HG03342 (cell line): ENCODE measurements at regions not wholly inside any gene's neighbourhood (a gene's known extent, or its start where the extent isn't known, plus 50 kb on each side); places are given as distances from the start of the nearest gene placed in this dataset.

Source experiments
- ATAC-seq: cut with Tn5 transposase; IDR thresholded peaks from one replicate; pipeline ENCODE4 v1.9.1; 2021; ENCODE audit warnings: mild to moderate bottlenecking, moderate library complexity; ENCODE audit not compliant: unreplicated experiment

GRCh38 chr3:164190566-164190965 lies 887.7 kb downstream of the SI start:
- ATAC-seq = no peak

GRCh38 chr3:164186095-164186494 lies 892.2 kb downstream of the SI start:
- no peak for ATAC-seq

DNA sequence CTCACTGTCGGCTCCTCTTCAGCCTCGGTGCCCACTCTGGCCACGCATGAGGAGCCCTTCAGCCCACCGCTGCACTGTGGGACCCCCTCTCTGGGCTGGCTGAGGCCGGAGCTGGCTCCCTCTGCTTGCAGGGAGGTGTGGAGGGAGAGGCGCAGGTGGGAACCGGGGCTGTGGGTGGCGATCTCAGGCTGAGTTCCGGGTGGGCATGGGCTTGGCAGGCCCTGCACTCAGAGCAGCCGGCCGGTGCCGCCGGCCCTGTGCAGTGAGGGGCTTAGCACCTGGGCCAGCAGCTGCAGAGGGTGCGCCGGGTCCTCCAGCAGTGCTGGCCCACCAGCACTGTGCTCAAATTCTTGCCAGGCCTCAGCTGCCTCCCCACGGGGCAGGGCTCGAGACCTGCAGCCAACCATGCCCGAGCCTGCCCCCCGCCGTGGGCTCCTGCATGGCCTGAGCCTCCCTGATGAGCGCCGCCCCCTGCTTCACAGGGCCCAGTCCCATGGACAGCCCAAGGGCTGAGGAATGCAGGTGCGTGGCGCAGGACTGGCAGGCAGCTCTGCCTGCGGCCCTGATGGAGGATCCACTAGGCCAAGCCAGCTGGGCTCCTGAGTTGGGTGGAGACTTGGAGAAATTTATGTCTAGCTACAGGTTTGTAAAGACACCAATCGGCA lies 899.1 kb downstream of the SI start:
- ATAC-seq = no peak

DNA sequence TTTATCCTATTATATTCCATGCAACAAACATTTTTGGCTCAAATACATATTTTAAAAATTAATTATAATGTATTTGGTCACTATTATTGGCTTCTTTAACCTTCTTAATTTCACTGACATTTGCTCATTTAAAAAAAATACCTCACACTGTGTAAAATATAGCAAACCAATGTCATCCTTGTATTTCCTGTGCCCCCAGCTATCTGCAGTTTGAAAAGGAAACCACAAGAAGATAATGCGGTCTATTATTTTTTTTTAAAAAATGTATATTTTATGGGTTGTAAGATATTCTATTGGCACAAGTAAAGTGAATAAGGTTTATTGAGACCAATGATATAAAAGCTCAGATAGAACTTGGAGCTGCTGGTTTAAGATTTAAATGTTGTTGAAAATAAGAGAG lies 904.2 kb downstream of the SI start:
- ATAC-seq = no peak

DNA sequence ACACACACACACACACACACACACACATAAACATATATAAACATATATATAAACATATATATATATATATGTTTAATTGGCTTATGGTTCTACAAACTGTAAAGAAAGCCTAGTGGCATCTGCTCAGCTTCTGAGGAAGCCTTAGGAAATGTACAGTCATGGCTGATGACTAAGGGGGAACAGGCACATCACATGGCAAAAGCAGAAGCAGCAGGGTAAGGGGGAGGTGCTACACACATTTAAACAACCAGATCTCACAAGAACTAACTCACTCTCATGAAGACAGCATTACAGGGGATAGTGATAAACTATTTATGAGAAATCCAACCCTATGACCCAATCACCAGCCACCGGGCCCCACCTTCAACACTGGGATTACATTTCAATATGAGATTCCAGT lies 922.9 kb downstream of the SI start:
- ATAC-seq = no peak

GRCh38 chr3:164144824-164145223 lies 933.5 kb downstream of the SI start:
- no peak for ATAC-seq

DNA sequence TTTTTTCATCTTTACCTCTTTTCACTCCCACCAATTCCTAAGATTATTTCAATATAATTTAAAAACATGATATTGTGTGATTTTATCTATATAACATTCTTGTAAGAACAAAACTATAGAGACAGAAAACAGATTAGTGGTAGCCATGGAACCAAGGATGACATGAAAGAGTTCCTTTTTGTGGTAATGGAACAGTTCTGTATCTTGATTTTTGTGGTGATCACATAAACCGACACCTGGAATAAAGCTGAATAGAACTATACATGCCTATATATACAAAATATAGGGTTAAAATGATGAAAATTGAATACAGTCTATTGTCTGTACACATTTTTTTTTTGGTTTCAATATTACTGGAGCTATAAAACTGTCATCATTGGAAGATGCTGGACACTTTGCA lies 945.4 kb downstream of the SI start:
- ATAC-seq = no peak

GRCh38 chr3:164113371-164114332 lies 964.6 kb downstream of the SI start:
- ATAC-seq = no peak

GRCh38 chr3:164096352-164096751 lies 981.9 kb downstream of the SI start:
- ATAC-seq = no peak

GRCh38 chr3:164095949-164096348 lies 982.3 kb downstream of the SI start:
- no peak for ATAC-seq

DNA sequence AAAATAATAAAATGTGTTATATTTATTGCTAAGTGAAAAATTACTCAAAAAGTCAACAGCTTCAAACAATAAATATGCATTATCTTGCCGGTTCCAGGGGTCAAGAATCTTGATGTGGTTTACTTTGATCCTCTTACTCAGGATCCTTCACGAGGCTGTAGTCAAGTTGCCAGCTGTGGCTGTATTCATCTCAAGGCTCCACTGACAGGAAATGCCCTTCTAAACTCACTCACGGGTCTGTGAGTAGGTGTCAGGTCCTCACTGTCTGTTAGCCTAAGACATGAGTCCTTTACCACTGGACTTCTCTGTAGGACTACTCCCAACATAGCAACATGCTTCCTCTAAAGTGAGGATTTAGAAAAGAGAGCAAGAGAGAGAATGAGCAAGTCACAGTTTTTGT lies 983.0 kb downstream of the SI start:
- ATAC-seq = no peak

- no peak for ATAC-seq
Measured at GRCh38 chr3:164094546-164094945, 983.8 kb downstream of the SI start.

DNA sequence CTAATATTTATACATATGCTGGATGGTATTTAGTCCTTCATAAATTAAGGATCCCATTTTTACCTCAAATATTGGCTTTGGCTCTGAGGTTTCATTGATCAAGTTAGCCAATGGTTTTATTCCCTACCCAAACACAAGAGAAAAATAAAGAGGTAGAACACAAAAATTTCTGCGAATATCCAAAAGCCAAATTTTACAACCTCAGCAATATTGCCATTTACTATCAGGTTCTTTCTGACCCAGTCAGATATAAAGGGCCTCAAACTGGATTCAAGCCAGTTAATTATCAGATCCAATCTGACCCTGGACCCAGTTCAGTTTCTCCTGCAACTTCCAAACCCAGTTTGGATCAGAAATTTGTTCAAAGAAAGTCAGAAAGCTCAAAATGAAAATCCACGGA lies 998.1 kb downstream of the SI start:
- ATAC-seq = no peak

DNA sequence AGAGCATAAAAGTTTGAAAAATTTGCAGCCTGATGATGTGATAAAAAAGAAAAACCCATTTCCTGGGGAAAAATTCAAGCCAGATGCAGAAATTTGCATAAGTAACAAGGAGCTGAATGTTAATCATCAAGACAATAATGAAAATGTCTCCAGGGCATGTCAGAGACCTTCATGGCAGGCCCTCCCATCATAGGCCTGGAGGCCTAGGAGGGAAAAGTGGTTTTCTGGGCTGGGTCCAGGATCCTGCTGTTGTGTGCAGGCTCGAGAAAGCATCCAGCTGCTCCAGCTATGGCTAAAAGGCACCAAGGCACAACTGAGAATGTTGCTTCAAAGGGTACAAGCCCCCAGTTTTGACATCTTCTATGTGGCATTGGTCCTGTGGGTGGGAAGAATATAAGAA lies 1014.0 kb downstream of the SI start:
- ATAC-seq = no peak

DNA sequence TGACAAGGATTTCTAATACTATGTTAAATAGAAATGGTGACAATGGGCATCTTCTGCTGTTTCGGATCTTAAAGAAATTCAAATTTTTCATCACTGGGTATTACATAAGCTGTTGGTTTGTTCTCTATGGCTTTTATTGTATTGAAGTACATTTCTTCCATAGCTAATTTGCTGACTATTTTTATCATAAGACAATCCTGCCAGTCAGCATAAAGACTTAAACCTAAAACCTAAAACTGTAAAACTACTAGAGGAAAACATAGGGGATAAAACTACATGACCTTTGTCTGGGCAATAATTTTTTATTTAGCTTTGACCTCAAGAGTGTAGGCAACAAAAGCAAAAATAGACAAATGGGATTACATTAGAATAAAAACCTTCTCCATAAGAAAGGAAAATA lies 1017.4 kb downstream of the SI start:
- no peak for ATAC-seq

- no peak for ATAC-seq
Measured at GRCh38 chr3:164049847-164050246, 1028.4 kb downstream of the SI start.

DNA sequence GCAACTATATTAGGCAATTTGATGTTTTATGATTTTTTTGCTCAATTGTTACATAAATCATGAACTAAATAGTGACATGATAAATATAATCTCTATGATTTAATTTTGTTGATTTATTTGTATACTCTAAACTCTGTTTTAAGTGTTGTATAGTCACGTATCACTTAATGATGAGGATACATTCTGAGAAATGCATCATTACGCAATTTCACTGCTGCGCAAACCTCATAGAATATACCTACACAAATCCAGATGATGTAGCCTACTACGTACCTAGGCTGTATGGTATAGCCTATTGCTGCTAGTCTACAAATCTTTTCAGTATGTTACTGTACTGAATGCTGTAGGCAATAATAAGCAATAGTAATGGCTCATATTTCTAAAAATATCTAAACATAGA lies 1029.8 kb downstream of the SI start:
- no peak for ATAC-seq

DNA sequence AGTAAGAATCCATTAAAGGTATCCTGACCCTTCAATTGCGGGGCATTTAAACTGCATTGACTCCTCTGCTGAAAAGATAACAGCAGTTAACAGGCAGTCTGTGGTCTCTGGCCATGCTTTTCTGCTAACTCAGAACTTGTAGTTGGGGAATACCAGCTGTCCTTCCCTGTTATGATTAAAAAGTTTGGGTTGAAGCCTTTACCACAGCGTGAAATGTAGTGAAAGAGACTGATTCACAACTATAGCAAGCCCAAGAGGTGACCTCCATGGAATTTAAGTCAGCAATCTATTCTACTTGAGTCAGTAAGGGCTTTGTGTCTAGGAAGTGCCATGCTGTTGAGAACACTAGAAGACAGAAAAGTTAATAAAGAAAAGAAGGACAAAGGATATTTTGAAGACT lies 1037.3 kb downstream of the SI start:
- no peak for ATAC-seq

DNA sequence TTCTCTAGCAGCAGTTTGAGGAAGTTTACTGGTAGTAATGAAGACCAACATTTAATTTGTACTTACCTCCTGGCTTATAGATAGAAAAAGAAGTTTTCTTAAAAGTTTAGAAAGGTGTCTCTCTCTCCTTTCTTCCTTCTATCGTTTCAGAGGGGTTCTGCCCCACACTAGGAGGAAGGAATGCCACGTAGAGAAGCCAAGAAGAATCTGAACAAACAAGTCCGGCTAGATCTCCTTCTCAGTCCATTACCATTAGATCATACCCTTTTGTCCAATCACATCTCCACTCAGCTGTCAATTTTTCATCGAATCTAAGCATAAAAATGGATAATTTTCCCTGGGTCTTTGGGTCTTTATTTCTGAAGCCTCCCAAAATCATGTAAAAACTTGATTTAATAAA lies 1048.1 kb downstream of the SI start:
- ATAC-seq = no peak

DNA sequence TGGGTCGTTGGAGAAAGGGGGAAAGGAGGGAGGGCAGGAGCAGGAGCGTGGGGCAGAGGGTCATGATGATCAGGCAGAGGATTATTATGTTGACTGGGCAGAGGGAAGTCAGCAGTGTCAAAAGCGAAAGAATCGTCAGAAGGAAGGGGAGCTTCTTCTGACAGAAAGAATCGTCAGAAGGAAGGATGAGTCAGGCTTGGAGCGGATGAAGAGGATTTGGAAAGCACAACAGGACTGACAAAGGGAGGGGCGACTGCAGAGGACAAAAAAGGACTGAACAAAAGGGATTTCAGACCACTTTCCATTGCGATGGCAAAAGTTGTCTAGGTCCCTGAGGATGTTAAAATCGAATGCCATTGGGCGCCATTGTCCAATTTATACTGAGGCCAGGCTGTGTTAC lies 1053.5 kb downstream of the SI start:
- no peak for ATAC-seq

DNA sequence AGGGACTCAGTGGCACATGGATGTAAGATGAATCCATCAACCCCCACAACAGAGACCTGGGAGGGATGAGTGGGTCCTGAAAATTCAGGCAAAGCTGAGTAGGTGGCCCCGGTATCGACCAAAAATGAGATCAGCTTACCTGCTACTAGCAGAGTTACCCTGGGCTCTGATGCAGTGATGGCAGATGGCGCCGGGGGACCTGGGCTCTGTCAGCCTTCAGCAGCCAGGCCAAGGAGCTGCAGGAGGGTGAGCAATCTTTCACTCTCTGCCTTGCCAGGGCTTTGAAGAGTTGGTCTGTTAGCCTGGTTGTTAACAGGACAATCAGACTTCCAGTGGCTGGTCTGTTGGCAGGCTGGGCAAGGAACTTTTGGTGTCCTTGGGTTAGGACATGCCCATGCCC lies 1054.8 kb downstream of the SI start:
- no peak for ATAC-seq

GRCh38 chr3:164018500-164018899 lies 1059.8 kb downstream of the SI start:
- no peak for ATAC-seq
